Mesenchymal stem cell (in vitro differentiated cells and primary cell): ENCODE measurements at regions not wholly inside any gene's neighbourhood (a gene's known extent, or its start where the extent isn't known, plus 50 kb on each side); places are given as distances from the start of the nearest gene placed in this dataset.

Experiments used
- DNase-seq: peaks from one replicate; pipeline ENCODE4 v3.0.0-alpha.2; 2013
- H2AFZ ChIP-seq: one replicate; pipeline ENCODE4 v1.6.1; 2013; ENCODE audit warnings: low read depth, mild to moderate bottlenecking, control low read depth, inconsistent platforms, low read length, moderate library complexity
- H2AK5ac ChIP-seq: 2 replicates; pipeline ENCODE4 v1.6.1; 2013; ENCODE audit warnings: low read length, moderate library complexity, mild to moderate bottlenecking, inconsistent platforms; ENCODE audit not compliant: severe bottlenecking
- H2BK120ac ChIP-seq: one replicate; pipeline ENCODE4 v1.6.1; 2013; ENCODE audit warnings: low read depth, mild to moderate bottlenecking, inconsistent platforms, low read length, moderate library complexity
- H2BK12ac ChIP-seq, 2 experiments: one replicate each; pipeline ENCODE4 v1.6.1; 2013; ENCODE audit warnings: inconsistent platforms in 2 of 2, low read length in 2 of 2, mild to moderate bottlenecking in 2 of 2, moderate library complexity in 2 of 2, control low read depth in 1 of 2
- H2BK15ac ChIP-seq: one replicate; pipeline ENCODE4 v1.6.1; 2013; ENCODE audit warnings: mild to moderate bottlenecking, low read depth, inconsistent platforms; ENCODE audit not compliant: poor library complexity, severe bottlenecking
- H2BK5ac ChIP-seq: 2 replicates; pipeline ENCODE4 v1.6.1; 2013; ENCODE audit warnings: low read depth, mild to moderate bottlenecking, low read length, control low read depth, inconsistent platforms; ENCODE audit not compliant: poor library complexity, severe bottlenecking
- H3K14ac ChIP-seq, 2 experiments: one replicate each; pipeline ENCODE4 v1.6.1; 2013; ENCODE audit warnings: inconsistent platforms in 2 of 2, low read length in 2 of 2, control low read depth in 1 of 2, mild to moderate bottlenecking in 1 of 2, moderate library complexity in 1 of 2
- H3K18ac ChIP-seq, 2 experiments: one replicate each; pipeline ENCODE4 v1.6.1; 2013; ENCODE audit warnings: inconsistent platforms in 2 of 2, low read length in 2 of 2, control low read depth in 1 of 2, low read depth in 1 of 2, mild to moderate bottlenecking in 1 of 2
- H3K23ac ChIP-seq, 2 experiments: one replicate each; pipeline ENCODE4 v1.6.1; 2013; ENCODE audit warnings: inconsistent platforms in 2 of 2, low read length in 2 of 2, mild to moderate bottlenecking in 2 of 2, moderate library complexity in 2 of 2, control low read depth in 1 of 2
- H3K27ac ChIP-seq: 2 replicates; pipeline ENCODE4 v1.5.1; 2013; ENCODE audit warnings: mild to moderate bottlenecking, moderate library complexity, low read length, control low read depth, inconsistent platforms; ENCODE audit not compliant: poor library complexity, severe bottlenecking
- H3K27me3 ChIP-seq, 2 experiments: 2 replicates each; pipeline versions ENCODE4 v1.6.1 to v1.7.0; 2013; ENCODE audit warnings: low read length in 2 of 2, mild to moderate bottlenecking in 2 of 2, moderate library complexity in 2 of 2, control low read depth in 1 of 2, inconsistent platforms in 1 of 2; ENCODE audit not compliant: control insufficient read depth in 1 of 2, insufficient read depth in 1 of 2
- H3K36me3 ChIP-seq, 2 experiments: 2 replicates each; pipeline versions ENCODE4 v1.6.1 to v1.7.0; 2013; ENCODE audit warnings: low read length in 2 of 2, control low read depth in 1 of 2, inconsistent platforms in 1 of 2, low read depth in 1 of 2, mild to moderate bottlenecking in 1 of 2; ENCODE audit not compliant: insufficient read depth in 2 of 2, control insufficient read depth in 1 of 2
- H3K4ac ChIP-seq, 2 experiments: one replicate each; pipeline ENCODE4 v1.6.1; 2013; ENCODE audit warnings: inconsistent platforms in 2 of 2, low read length in 2 of 2, mild to moderate bottlenecking in 2 of 2, moderate library complexity in 2 of 2, control low read depth in 1 of 2, low read depth in 1 of 2
- H3K4me1 ChIP-seq: 2 replicates; pipeline ENCODE4 v1.6.1; 2013; ENCODE audit warnings: low read depth, low read length, control low read depth; ENCODE audit not compliant: control insufficient read depth, insufficient read depth
- H3K4me2 ChIP-seq: 2 replicates; pipeline ENCODE4 v1.6.1; 2013; ENCODE audit warnings: low read length, mild to moderate bottlenecking, inconsistent platforms; ENCODE audit not compliant: poor library complexity, severe bottlenecking
- H3K4me3 ChIP-seq, 2 experiments: 2 replicates each; pipeline versions ENCODE4 v1.5.1 to v1.7.0; 2013; ENCODE audit warnings: low read length in 2 of 2, mild to moderate bottlenecking in 2 of 2, control low read depth in 1 of 2, low read depth in 1 of 2; ENCODE audit not compliant: insufficient read depth in 1 of 2
- H3K79me1 ChIP-seq: replicated peaks from 2 replicates; pipeline ENCODE4 v1.6.1; 2013; ENCODE audit warnings: mild to moderate bottlenecking, control low read depth, low read length, inconsistent platforms; ENCODE audit not compliant: poor library complexity, severe bottlenecking
- H3K9ac ChIP-seq: 2 replicates; pipeline ENCODE4 v1.7.0; 2013; ENCODE audit warnings: mild to moderate bottlenecking, low read length, moderate library complexity
- H3K9me3 ChIP-seq: 2 replicates; pipeline ENCODE4 v1.7.0; 2013; ENCODE audit warnings: mild to moderate bottlenecking, low read length; ENCODE audit not compliant: control insufficient read depth
- H4K8ac ChIP-seq: one replicate; pipeline ENCODE4 v1.6.1; 2013; ENCODE audit warnings: inconsistent platforms, mild to moderate bottlenecking, low read length, moderate library complexity
- H4K91ac ChIP-seq: one replicate; pipeline ENCODE4 v1.6.1; 2013; ENCODE audit warnings: mild to moderate bottlenecking, low read length, inconsistent platforms
- WGBS: methylation state at CpG from one replicate; pipeline ENCODE4 v1.1.7; 2013; ENCODE audit warnings: mixed read lengths; 5-methylcytosine and 5-hydroxymethylcytosine counted together

- H3K4me1 ChIP-seq = no peaks in the 10 kb centered on the region
- H4K8ac ChIP-seq = no peak overlapping the region
- H3K23ac ChIP-seq = no peak overlapping the region
- H3K36me3 ChIP-seq = no peaks in the 10 kb centered on the region
- DNase-seq = no peak
- no peak overlapping the region for H2AK5ac ChIP-seq
- H2BK120ac ChIP-seq = no peak overlapping the region
- H3K9me3 ChIP-seq = peaks cover 32% of the 10 kb centered on the region
- H2BK5ac ChIP-seq = no peak overlapping the region
- no peak overlapping the region for H4K91ac ChIP-seq
- no peaks in the 10 kb centered on the region for H3K79me1 ChIP-seq
- no peak overlapping the region for H3K18ac ChIP-seq
- H3K4me3 ChIP-seq = no peak overlapping the region
- H2AFZ ChIP-seq = no peak overlapping the region
- no peak overlapping the region for H3K4ac ChIP-seq
- no peak overlapping the region for H2BK12ac ChIP-seq
- H3K14ac ChIP-seq = no peak overlapping the region
- no peak overlapping the region for H3K27ac ChIP-seq
- H3K27me3 ChIP-seq = peaks cover 0 to 22% of the 10 kb centered on the region in 2 experiments
- H3K9ac ChIP-seq = no peak overlapping the region
- no peak overlapping the region for H2BK15ac ChIP-seq
- no peak overlapping the region for H3K4me2 ChIP-seq
These were observed 81.7 kb upstream of the CHRDL1 start for GRCh38 chrX:110877326-110877725.

GRCh38 chrX:110871839-110872238 lies 76.2 kb upstream of the CHRDL1 start:
- no peak overlapping the region for H3K4me2 ChIP-seq
- no peak overlapping the region for H2BK5ac ChIP-seq
- H3K4me1 ChIP-seq = no peaks in the 10 kb centered on the region
- no peak overlapping the region for H4K8ac ChIP-seq
- H3K36me3 ChIP-seq = no peaks in the 10 kb centered on the region
- no peak overlapping the region for H2BK120ac ChIP-seq
- no peak overlapping the region for H3K4ac ChIP-seq
- no peak for DNase-seq
- no peak overlapping the region for H2BK12ac ChIP-seq
- WGBS = 48% methylated on average over 3 of the region's 3 CpGs
- H3K9me3 ChIP-seq = no peaks in the 10 kb centered on the region
- no peak overlapping the region for H3K9ac ChIP-seq
- no peak overlapping the region for H3K4me3 ChIP-seq
- H4K91ac ChIP-seq = no peak overlapping the region
- no peak overlapping the region for H2AFZ ChIP-seq
- no peak overlapping the region for H2AK5ac ChIP-seq
- no peaks in the 10 kb centered on the region for H3K79me1 ChIP-seq
- H3K27ac ChIP-seq = no peak overlapping the region
- no peak overlapping the region for H2BK15ac ChIP-seq
- H3K27me3 ChIP-seq = peaks cover 0 to 31% of the 10 kb centered on the region in 2 experiments
- H3K14ac ChIP-seq = no peak overlapping the region
- H3K18ac ChIP-seq = no peak overlapping the region
- no peak overlapping the region for H3K23ac ChIP-seq

GRCh38 chrX:110866421-110866820 lies 70.8 kb upstream of the CHRDL1 start:
- Histone ChIP-seq H2BK5ac (no peak overlapping the region), H3K23ac (no peak overlapping the region), H2BK12ac (no peak overlapping the region), H3K4me1 (no peaks in the 10 kb centered on the region), H3K4me3 (no peak overlapping the region), H3K79me1 (no peaks in the 10 kb centered on the region), H2AK5ac (no peak overlapping the region), H2BK120ac (no peak overlapping the region), H3K27me3 (peaks cover 0 to 43% of the 10 kb centered on the region in 2 experiments), H3K9ac (no peak overlapping the region), H4K91ac (no peak overlapping the region), H4K8ac (no peak overlapping the region), H3K18ac (no peak overlapping the region), H2BK15ac (no peak overlapping the region), H3K14ac (no peak overlapping the region), H3K27ac (no peak overlapping the region), H3K4me2 (no peak overlapping the region), H3K9me3 (no peaks in the 10 kb centered on the region), H2AFZ (no peak overlapping the region), H3K4ac (no peak overlapping the region), H3K36me3 (no peaks in the 10 kb centered on the region)
- 33% methylated on average over 2 of the region's 2 CpGs for WGBS
- no peak for DNase-seq

GRCh38 chrX:110863883-110864282 lies 68.3 kb upstream of the CHRDL1 start:
- Histone ChIP-seq H3K4ac (no peak overlapping the region), H2AFZ (no peak overlapping the region), H3K79me1 (no peaks in the 10 kb centered on the region), H3K4me2 (no peak overlapping the region), H2BK5ac (no peak overlapping the region), H3K27me3 (peaks cover 0 to 58% of the 10 kb centered on the region in 2 experiments), H3K23ac (no peak overlapping the region), H2BK12ac (no peak overlapping the region), H4K91ac (no peak overlapping the region), H3K9me3 (peaks cover 13% of the 10 kb centered on the region), H3K9ac (no peak overlapping the region), H3K4me1 (no peaks in the 10 kb centered on the region), H3K4me3 (no peak overlapping the region), H2BK15ac (no peak overlapping the region), H2BK120ac (no peak overlapping the region), H3K14ac (no peak overlapping the region), H3K18ac (no peak overlapping the region), H3K36me3 (no peaks in the 10 kb centered on the region), H2AK5ac (no peak overlapping the region), H4K8ac (no peak overlapping the region), H3K27ac (no peak overlapping the region)
- 36% methylated on average over 1 of the region's 1 CpG for WGBS
- DNase-seq = no peak
